NCI-H2196 (cell line): ENCODE measurements at regions not wholly inside any gene's neighbourhood (a gene's known extent, or its start where the extent isn't known, plus 50 kb on each side); places are given as distances from the start of the nearest gene placed in this dataset.
A peak's percentile ranks its signal among the peaks of the same experiment; 100 is the strongest.

Experiments used
- DNase-seq: peaks from one replicate; lab custom pipeline; 2025; ENCODE audit not compliant: unreplicated experiment; lab: John Stamatoyannopoulos, UW

GRCh38 chrX:131764216-131764615 is 220.3 kb downstream of the OR13H1 start:
- DNase-seq, result no peak

- DNase-seq, result no peak
These were observed 234.7 kb downstream of the OR13H1 start for GRCh38 chrX:131778269-131779218.

- no peak for DNase-seq
These were observed 235.4 kb downstream of the OR13H1 start for GRCh38 chrX:131779306-131779705.

GRCh38 chrX:131779741-131780140 is 235.9 kb downstream of the OR13H1 start:
- no peak for DNase-seq

GRCh38 chrX:131782646-131783045 is 238.8 kb downstream of the OR13H1 start:
- no peak for DNase-seq

DNA sequence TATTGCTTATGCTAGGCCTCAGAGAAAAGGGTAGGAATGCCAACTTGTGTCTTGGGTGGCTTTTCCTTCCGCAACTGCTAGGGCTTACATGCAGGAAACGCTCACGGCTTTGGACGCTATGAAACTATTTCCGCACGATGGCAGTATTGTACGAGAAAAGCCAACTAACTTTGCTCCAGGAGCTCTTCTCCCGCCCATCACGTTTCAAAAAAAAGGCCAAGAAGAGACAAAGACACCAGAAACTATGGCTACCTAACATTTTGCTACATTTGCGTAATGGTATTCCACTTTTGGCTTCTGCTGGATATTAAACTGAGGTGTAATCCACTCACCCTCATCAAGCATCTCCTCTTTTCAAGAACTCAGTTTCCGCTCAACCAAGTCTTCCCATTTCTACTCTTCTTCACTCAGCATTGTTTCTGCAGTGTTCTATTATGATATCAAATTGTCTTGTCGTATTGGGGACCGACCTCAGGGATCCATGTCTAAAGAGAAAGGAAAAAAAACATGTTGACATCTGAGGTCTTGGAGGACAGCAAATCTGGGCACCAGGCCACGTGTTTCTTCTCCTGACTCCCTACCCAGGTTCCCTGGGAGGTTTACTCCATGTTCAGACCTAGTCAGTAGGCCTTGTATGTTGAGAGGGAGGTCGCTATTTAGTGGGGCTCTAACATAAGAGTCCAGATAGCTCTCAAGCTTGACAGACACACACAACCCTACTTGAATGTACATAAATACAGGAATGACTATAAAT is 239.4 kb upstream of the STK26 start:
- no peak for DNase-seq

- DNase-seq, result no peak
These were observed 233.4 kb upstream of the STK26 start for GRCh38 chrX:131789664-131790063.

DNA sequence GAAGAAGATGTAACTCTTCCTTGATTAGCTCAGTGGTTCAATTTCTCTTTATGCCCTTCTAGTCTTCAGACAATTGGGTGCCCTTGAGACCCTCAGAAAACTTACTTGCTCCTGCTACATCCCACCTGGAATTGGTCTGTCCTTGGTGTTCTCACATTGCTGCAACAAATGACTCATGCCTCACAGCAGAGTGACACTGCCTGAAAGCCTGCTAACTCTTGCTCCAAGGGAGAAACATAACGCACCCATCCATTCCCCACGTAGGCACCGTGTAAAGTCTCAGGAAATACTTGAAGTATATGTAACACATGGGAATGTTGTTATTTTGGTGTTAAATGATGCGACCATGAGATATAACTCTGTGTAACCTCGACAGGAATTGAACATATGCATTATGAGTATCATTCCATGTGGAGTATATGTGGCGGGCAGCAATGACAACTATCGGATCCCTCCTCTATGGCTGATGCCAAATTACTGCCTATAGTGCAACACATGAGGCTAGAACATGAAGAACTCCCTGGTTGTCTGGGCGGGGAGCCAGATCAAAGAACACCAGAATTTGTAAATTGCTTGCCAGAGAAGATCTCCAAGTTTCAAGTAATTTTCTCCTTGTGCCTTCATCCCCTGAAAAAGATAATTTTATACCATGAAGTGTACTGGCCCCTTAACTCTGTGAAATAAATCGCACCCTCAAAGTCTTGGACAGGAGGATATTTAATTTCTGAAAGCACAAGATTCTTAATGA is 231.3 kb upstream of the STK26 start:
- peak; percentile 36 for DNase-seq

GRCh38 chrX:131792356-131792749 is 230.7 kb upstream of the STK26 start:
- DNase-seq, result peak; percentile 87

DNA sequence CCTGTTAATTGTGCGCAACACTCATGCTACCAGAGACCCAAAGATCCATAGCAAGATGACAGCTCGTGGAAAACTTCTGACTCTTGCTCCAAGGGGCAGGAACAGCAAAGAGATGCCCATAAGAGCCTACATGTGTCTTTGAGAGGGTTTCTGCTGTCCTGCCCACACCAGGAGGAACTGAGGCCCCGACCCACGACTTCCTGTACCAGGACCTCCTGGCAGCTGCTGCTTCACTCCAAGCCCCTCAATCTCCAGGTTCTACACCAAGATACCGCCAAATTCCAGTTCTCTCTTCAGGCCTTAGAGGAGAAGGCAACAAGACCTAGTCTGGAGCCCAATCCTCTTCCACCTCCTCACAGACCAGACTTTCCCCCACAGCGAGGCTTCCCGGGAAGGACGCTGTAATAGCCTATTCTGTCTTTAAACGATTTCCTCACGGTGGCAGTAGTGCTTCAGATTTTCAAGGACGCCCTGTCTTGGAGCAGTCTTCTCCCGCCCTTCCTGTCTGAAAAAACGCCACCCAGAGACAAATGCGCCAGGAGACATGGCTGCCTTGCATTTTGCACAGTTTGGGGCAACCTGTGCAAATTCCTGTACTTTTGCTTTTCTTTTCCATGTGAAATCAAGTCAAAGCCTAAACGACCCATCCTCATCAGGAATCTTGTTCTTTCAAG is 230.2 kb upstream of the STK26 start:
- peak; percentile 83 for DNase-seq

GRCh38 chrX:131795442-131796229 is 227.5 kb upstream of the STK26 start:
- peak; percentile 49 for DNase-seq

DNA sequence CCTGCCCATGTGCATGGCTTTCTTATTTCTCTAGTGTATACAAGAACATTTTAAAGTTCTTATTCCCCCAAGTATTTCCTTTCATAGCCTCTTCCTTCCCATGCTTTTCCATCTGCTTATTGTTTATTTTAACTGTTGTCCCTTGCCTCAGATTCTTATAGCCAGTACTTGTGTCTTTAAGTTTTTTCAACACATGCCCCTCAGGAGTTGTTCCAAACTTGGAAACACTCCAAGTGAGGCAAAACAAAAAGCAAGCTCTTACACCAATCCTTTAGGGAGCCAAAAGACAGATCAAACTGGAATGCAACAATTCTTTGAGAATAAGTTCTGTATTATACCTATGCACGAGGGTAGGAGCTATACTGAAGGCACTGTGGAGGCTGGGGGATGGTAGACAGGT is 222.0 kb upstream of the STK26 start:
- DNase-seq, result no peak

- DNase-seq, result no peak
These were observed 221.2 kb upstream of the STK26 start for GRCh38 chrX:131801911-131802310.

- DNase-seq, result peak; percentile 19
These were observed 220.1 kb upstream of the STK26 start for GRCh38 chrX:131802836-131803626.

GRCh38 chrX:131812847-131813825 is 210.0 kb upstream of the STK26 start:
- no peak for DNase-seq

- no peak for DNase-seq
These were observed 206.5 kb upstream of the STK26 start for GRCh38 chrX:131816551-131817136.

DNA sequence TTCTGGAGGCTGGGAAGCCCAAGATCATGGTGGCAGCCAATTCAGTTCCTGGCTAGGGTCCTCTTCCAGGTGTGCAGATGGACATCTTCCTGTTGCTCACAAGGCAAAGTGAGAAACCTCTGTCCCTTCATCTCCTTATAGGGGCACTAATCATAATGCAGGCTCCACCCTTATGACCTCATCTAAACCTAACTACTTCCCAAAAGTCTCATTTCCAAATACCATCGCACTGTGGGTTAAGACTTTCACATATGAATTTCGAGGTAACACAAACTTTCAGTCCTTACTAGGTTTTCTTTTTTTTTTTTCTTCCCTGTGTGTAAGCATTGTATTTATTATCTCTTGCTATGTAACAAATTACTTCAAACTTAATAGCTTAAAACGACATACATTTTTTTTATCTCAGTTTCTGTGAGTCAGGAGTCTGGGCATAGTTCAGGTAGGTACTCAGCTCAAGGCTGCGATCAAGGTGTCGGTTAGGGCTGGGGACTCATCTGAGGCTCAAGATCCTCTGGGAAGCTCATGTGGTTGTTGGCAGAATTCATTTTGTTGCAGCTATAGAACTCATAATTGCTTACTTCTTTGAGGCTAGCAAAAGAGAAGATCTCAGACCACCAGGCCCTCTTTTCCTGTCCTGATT is 204.7 kb upstream of the STK26 start:
- no peak for DNase-seq
